ENCODE measurements at regions not wholly inside any gene's neighbourhood (a gene's known extent, or its start where the extent isn't known, plus 50 kb on each side); places are given as distances from the start of the nearest gene placed in this dataset.

- TF ChIP-seq POLR2AphosphoS5 (IDR thresholded peaks at IDR 0.05) (no peak), CTCF (IDR thresholded peaks at IDR 0.05) (no peak), POLR2A (IDR thresholded peaks at IDR 0.05) (no peak), EP300 (IDR thresholded peaks at IDR 0.05; ENCODE audit: low read depth) (no peak)
Observed at GRCh38 chr4:138645289-138645688, 370.3 kb upstream of the NOCT start.
